ENCODE measurements at regions not wholly inside any gene's neighbourhood (a gene's known extent, or its start where the extent isn't known, plus 50 kb on each side); places are given as distances from the start of the nearest gene placed in this dataset.

- TF ChIP-seq JUND (IDR thresholded peaks at IDR 0.05; ENCODE audit: low read depth, low read length) (no peak), STAT3 (IDR thresholded peaks at IDR 0.05; ENCODE audit: low read depth, low read length) (no peak), SRF (IDR thresholded peaks at IDR 0.05; ENCODE audit: low read depth in 2 of 2, low read length in 2 of 2) (no peak), POLR2A (IDR thresholded peaks at IDR 0.05; ENCODE audit: low read depth, low read length) (no peak), MYC (IDR thresholded peaks at IDR 0.05; ENCODE audit: insufficient read depth, insufficient read length, insufficient replicate concordance, low read length, severe bottlenecking) (no peak), SUPT20H (IDR thresholded peaks at IDR 0.05; ENCODE audit: borderline replicate concordance, control insufficient read depth, low read depth, low read length) (no peak), EZH2 (IDR thresholded peaks at IDR 0.05; ENCODE audit: borderline replicate concordance, control insufficient read depth, low read depth, low read length) (no peak), NR2C2 (IDR thresholded peaks at IDR 0.05; ENCODE audit: borderline replicate concordance, control insufficient read depth, insufficient read length, low read depth) (no peak), CTCF (IDR thresholded peaks at IDR 0.05 in 2 of 3, conservative IDR thresholded peaks at IDR 0.05 in 1 of 3; ENCODE audit: control insufficient read depth in 2 of 3, extremely low read depth in 1 of 3, insufficient read depth in 1 of 3, low read depth in 3 of 3, low read length in 3 of 3) (no peak), BRCA1 (IDR thresholded peaks at IDR 0.05; ENCODE audit: low read depth, low read length) (no peak), CUX1 (IDR thresholded peaks at IDR 0.05; ENCODE audit: insufficient replicate concordance, low read depth, low read length) (no peak), TAF1 (IDR thresholded peaks at IDR 0.05; ENCODE audit: borderline replicate concordance, low read depth, low read length) (no peak)
- TF ChIP-seq, protein P1, sequence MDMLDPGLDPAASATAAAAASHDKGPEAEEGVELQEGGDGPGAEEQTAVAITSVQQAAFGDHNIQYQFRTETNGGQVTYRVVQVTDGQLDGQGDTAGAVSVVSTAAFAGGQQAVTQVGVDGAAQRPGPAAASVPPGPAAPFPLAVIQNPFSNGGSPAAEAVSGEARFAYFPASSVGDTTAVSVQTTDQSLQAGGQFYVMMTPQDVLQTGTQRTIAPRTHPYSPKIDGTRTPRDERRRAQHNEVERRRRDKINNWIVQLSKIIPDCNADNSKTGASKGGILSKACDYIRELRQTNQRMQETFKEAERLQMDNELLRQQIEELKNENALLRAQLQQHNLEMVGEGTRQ (IDR thresholded peaks at IDR 0.05; ENCODE audit: borderline replicate concordance, low read depth, low read length), result no peak
These were observed 927.3 kb upstream of the RAG2 start for GRCh38 chr11:37525336-37525735.

Data from GM12878 (cell line).